ENCODE measurements at regions not wholly inside any gene's neighbourhood (a gene's known extent, or its start where the extent isn't known, plus 50 kb on each side); places are given as distances from the start of the nearest gene placed in this dataset.

GRCh38 chr5:67774267-67774552, 441.3 kb upstream of the PIK3R1 start:
- Histone ChIP-seq H3K27ac (ENCODE audit: insufficient read length, low read depth, low read length) (no peak overlapping the region), H2BK20ac (ENCODE audit: low read depth, low read length, poor library complexity, severe bottlenecking) (no peak overlapping the region), H4K5ac (ENCODE audit: insufficient read length, low read depth, low read length) (no peak overlapping the region), H3K4ac (ENCODE audit: low read depth, low read length) (no peak overlapping the region), H3K79me1 (ENCODE audit: insufficient read depth, low read depth, low read length, poor library complexity, severe bottlenecking) (no peaks in the 10 kb centered on the region), H2BK12ac (ENCODE audit: insufficient read length, low read depth, low read length) (no peak overlapping the region), H3K18ac (ENCODE audit: insufficient read length, low read depth, low read length) (no peak overlapping the region), H2AFZ (ENCODE audit: low read length) (no peak overlapping the region), H2BK120ac (ENCODE audit: low read depth, low read length, poor library complexity, severe bottlenecking) (no peak overlapping the region), H3K9me3 (ENCODE audit: control insufficient read depth, low read depth, low read length) (no peaks in the 10 kb centered on the region), H3K79me2 (ENCODE audit: insufficient read depth, low read length) (no peaks in the 10 kb centered on the region), H3K27me3 (ENCODE audit: insufficient read depth, low read length) (no peaks in the 10 kb centered on the region), H3K23me2 (ENCODE audit: insufficient read length, low read depth, low read length, poor library complexity, severe bottlenecking) (no peaks in the 10 kb centered on the region), H3K23ac (ENCODE audit: insufficient read length, low read depth, low read length) (no peak overlapping the region), H3K14ac (ENCODE audit: insufficient read depth, low read length) (no peak overlapping the region), H2BK5ac (ENCODE audit: insufficient read length, low read length) (no peak overlapping the region), H2AK5ac (ENCODE audit: insufficient read length, low read length) (no peak overlapping the region), H4K20me1 (ENCODE audit: control insufficient read depth, insufficient read depth, insufficient read length) (no peaks in the 10 kb centered on the region), H3K9ac (ENCODE audit: extremely low read depth, insufficient read length, low read length) (no peak overlapping the region), H4K8ac (replicated peaks; ENCODE audit: insufficient read length, low read depth, low read length) (no peak overlapping the region), H4K91ac (ENCODE audit: insufficient read length, low read depth, low read length) (no peak overlapping the region), H2BK15ac (ENCODE audit: low read depth, low read length) (no peak overlapping the region), H3K4me2 (ENCODE audit: insufficient read depth, insufficient read length, low read length) (no peak overlapping the region), H3K4me1 (ENCODE audit: insufficient read depth, low read length) (no peaks in the 10 kb centered on the region; the same call in 1 of the 2 replicates), H3T11ph (ENCODE audit: low read length) (no peak overlapping the region), H3K56ac (ENCODE audit: insufficient read length, low read depth, low read length) (no peak overlapping the region)
- H3K4me1 Mint-ChIP-seq: peaks cover 26 to 33% of the 10 kb centered on the region in 2 experiments
- no peak overlapping the region for H3K27ac Mint-ChIP-seq
- WGBS (ENCODE audit: extremely low coverage, insufficient read length, low lambda C conversion rate): no CpG with 5 or more reads among the region's 2 CpGs
- no peak for DNase-seq
- peaks cover 2 to 12% (median 6%) of the 10 kb centered on the region in 3 experiments; a peak in 5 of 7 replicates for H3K36me3 Mint-ChIP-seq (ENCODE audit: insufficient read depth in 1 of 3, low read depth in 3 of 3)
- no peak overlapping the region for H3K4me3 Mint-ChIP-seq
- TF ChIP-seq CTCF (conservative IDR thresholded peaks at IDR 0.05): no peak
- no peaks in the 10 kb centered on the region for H3K27me3 Mint-ChIP-seq (ENCODE audit: low read depth)
- peaks cover 7 to 9% of the 10 kb centered on the region in 2 experiments; a peak in 3 of 5 replicates for H3K9me3 Mint-ChIP-seq
